Bronchial epithelial cell (primary cell): ENCODE measurements at regions not wholly inside any gene's neighbourhood (a gene's known extent, or its start where the extent isn't known, plus 50 kb on each side); places are given as distances from the start of the nearest gene placed in this dataset.

Experiments used
- DNase-seq: peaks from one replicate; pipeline ENCODE4 v3.0.0-alpha.2; 2010; ENCODE audit warnings: low read depth
- FAIRE-seq: peaks from 2 replicates; lab custom pipeline; 2011; peaks lifted over from hg19 to GRCh38; lab: Jason Lieb, UNC
- H3K27me3 ChIP-seq: 2 replicates; pipeline ENCODE4 v1.5.1; 2011; ENCODE audit warnings: low read length; ENCODE audit not compliant: control insufficient read depth, insufficient read depth
- H3K36me3 ChIP-seq: 2 replicates; pipeline ENCODE4 v1.5.1; 2011; ENCODE audit warnings: low read length; ENCODE audit not compliant: control insufficient read depth, insufficient read depth
- H3K4me3 ChIP-seq: 2 replicates; pipeline ENCODE4 v1.5.1; 2011; ENCODE audit warnings: mild to moderate bottlenecking, low read depth, low read length, control low read depth
- TF ChIP-seq, protein P1 (sequence below): IDR thresholded peaks from 2 replicates; pipeline ENCODE4 v1.5.1; 2011; ENCODE audit warnings: mild to moderate bottlenecking, moderate library complexity, low read length, control low read depth, inconsistent platforms; ENCODE audit not compliant: insufficient read depth, severe bottlenecking

DNA sequence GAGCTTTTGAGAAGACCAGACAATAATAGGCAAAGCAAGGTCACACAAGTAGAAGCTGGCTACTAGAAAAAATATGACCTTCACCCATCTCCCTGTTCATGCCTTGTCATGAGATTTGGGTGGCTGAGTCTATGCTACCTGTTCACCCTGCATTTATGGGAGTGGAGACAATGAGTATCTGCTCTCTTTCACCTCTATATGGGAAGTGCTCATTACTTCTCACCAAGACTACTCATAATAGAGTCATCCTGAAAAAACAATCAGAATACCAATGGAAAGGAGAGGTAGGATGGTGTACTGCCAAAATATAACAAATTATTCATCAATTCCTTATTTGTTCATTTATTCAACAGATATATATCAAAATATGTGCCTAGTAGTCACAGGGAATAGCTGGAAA lies 921.8 kb upstream of the INTU start:
- Histone ChIP-seq H3K27me3 (no peaks in the 10 kb centered on the region), H3K4me3 (no peak overlapping the region), H3K36me3 (no peaks in the 10 kb centered on the region)
- TF ChIP-seq, protein P1, sequence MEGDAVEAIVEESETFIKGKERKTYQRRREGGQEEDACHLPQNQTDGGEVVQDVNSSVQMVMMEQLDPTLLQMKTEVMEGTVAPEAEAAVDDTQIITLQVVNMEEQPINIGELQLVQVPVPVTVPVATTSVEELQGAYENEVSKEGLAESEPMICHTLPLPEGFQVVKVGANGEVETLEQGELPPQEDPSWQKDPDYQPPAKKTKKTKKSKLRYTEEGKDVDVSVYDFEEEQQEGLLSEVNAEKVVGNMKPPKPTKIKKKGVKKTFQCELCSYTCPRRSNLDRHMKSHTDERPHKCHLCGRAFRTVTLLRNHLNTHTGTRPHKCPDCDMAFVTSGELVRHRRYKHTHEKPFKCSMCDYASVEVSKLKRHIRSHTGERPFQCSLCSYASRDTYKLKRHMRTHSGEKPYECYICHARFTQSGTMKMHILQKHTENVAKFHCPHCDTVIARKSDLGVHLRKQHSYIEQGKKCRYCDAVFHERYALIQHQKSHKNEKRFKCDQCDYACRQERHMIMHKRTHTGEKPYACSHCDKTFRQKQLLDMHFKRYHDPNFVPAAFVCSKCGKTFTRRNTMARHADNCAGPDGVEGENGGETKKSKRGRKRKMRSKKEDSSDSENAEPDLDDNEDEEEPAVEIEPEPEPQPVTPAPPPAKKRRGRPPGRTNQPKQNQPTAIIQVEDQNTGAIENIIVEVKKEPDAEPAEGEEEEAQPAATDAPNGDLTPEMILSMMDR: no peak
- DNase-seq (peak; percentile 73), FAIRE-seq (no peak)

DNA sequence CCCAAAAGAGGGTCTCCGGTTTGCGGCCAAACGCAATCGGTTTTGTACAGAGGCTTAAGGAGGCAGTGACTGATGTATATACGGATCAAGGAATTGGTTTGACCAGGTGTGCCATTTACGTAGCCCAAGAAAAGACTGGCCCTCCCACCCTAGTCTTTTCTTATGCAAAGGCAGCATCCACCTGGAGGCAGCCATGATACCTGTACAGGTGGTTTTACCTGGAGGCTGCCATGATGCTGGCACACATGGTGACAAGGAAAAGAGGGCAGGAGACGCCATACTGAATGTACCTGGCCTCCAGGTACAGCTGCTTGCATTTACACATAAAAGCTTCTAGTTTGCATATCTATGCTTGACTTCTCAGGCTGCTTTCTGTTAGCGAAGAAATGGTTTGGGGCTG lies 917.7 kb upstream of the INTU start:
- Histone ChIP-seq H3K4me3 (no peak overlapping the region), H3K36me3 (no peaks in the 10 kb centered on the region), H3K27me3 (no peaks in the 10 kb centered on the region)
- no peak for DNase-seq
- FAIRE-seq: no peak
- TF ChIP-seq, protein P1: no peak

DNA sequence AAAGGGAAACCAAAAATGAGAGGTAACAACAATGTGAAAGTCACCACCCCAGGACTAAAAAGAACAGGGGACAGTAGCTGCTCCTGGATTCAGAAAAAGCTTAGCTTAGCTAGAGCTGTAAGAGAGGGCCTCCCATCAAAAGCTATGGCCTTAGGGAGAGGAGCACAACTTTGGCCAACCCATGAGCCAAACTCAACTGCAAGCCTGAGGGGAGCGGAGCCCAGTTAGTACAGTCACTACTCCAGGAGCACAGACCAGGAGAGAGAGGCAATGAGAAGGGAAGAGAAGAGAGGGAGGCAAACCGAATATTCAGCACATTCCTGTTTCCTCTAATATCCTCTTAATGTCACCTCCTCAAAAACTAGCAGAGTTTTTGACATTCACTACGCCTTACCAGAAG lies 917.1 kb upstream of the INTU start:
- Histone ChIP-seq H3K27me3 (no peaks in the 10 kb centered on the region), H3K36me3 (no peaks in the 10 kb centered on the region), H3K4me3 (no peak overlapping the region)
- FAIRE-seq (no peak), DNase-seq (no peak)
- TF ChIP-seq, protein P1: no peak

DNA sequence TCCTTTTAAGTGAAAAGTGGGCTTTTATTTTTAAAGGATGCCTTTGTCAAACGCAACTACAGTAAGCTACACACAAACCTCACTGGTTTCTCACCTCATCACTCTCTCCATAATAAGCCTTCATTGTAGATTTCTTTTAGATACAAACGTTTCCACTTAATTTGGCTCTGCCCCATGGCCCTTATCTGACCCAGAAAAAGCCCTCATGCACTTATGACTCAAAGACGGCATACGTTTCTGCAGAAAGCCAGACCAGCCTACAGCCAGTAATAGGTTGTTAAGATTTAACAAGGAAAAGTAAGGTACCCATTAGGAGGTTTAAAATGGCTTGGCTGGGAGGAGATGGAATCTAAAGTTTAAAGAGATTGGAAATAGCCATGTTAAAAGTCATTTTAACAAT lies 914.6 kb upstream of the INTU start:
- Histone ChIP-seq H3K4me3 (no peak overlapping the region), H3K36me3 (no peaks in the 10 kb centered on the region), H3K27me3 (no peaks in the 10 kb centered on the region)
- DNase-seq (no peak), FAIRE-seq (no peak)
- TF ChIP-seq, protein P1: no peak

DNA sequence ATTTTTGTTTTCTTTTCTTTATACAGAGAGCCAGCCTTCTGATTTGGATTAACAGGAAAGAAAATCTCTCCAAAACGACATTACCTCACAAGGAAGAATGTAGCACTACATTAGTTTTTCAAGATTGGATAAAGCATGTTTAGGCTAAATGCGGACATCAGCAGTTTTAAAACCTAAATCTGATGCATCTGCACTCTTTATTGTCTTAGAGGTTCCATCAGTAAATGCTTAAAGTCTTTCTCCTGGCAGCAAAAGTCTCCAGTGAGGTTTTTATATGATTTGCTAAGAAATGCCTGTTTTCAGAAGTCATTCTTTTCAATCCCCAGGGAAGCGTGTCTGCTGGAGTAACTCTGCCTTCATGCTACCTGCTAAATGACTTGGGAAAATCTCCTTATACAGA lies 912.9 kb upstream of the INTU start:
- Histone ChIP-seq H3K36me3 (no peaks in the 10 kb centered on the region), H3K4me3 (no peak overlapping the region), H3K27me3 (no peaks in the 10 kb centered on the region)
- FAIRE-seq: no peak
- DNase-seq: no peak
- TF ChIP-seq, protein P1: no peak

DNA sequence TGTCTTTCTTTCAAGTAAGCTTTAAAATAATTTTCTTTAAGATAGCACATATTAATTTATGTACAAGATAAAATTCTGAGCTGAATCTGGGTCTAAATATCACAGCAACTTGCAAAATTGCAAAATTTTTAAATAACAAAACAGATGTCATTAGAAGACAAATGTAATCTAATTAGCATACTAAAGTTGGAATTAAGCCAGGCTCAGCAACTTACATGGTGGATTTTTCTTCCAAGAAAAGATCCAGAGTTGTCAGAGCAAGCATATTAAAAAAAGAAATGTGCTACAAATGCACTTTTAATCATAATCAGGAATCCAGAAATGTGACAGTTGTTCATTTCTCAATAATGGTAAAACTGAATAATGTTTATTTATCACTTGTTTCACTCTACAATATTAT lies 906.9 kb upstream of the INTU start:
- TF ChIP-seq, protein P1: no peak
- DNase-seq: no peak
- Histone ChIP-seq H3K4me3 (no peak overlapping the region), H3K27me3 (no peaks in the 10 kb centered on the region), H3K36me3 (no peaks in the 10 kb centered on the region)
- FAIRE-seq: no peak
